PC-3 (cell line): ENCODE measurements at regions not wholly inside any gene's neighbourhood (a gene's known extent, or its start where the extent isn't known, plus 50 kb on each side); places are given as distances from the start of the nearest gene placed in this dataset.

Experiments used
- ATAC-seq: fragments of 200-7000 bp; cut with Tn5 transposase; 2 replicates; pipeline ENCODE4 v1.9.1; 2020; ENCODE audit warnings: mild to moderate bottlenecking, moderate library complexity
- BruUV-seq: library from RNA; stranded (reverse); fragments of 400-500 nt; replicated peaks from 2 replicates; lab custom pipeline; 2021; lab: Mats Ljungman, UMichigan
- CTCF ChIA-PET: fragments of 300-600 bp; sonication (Branson Sonifier 250); formaldehyde crosslinking; loops from one replicate; lab custom pipeline; 2022; ENCODE audit warnings: antibody characterized with exemption; lab: Charles Lee
- POLR2A ChIA-PET: fragments of 300-600 bp; sonication (Branson Sonifier 250); formaldehyde crosslinking; loops from one replicate; lab custom pipeline; 2022; ENCODE audit warnings: antibody characterized with exemption; ENCODE audit not compliant: unreplicated experiment; lab: Charles Lee
- DNase-seq: peaks from one replicate; pipeline ENCODE4 v3.0.0-alpha.2; 2015
- H2AFZ ChIP-seq: fragments of 300-600 bp; sonication (generic); 2 replicates; pipeline ENCODE4 v1.6.0; 2016; ENCODE audit warnings: antibody characterized with exemption, low read length
- H3F3A ChIP-seq: fragments of 300-600 bp; sonication (generic); one replicate; pipeline ENCODE4 v1.6.0; 2017; ENCODE audit warnings: antibody characterized with exemption, low read length, control low read depth, mild to moderate bottlenecking; ENCODE audit not compliant: unreplicated experiment
- H3K27ac ChIP-seq: fragments of 300-600 bp; sonication (generic); 2 replicates; pipeline ENCODE4 v1.5.1; 2016; ENCODE audit warnings: mild to moderate bottlenecking, low read length
- H3K27me3 ChIP-seq: fragments of 300-600 bp; sonication (generic); 2 replicates; pipeline ENCODE4 v1.6.1; 2016; ENCODE audit warnings: low read length, mixed read lengths
- H3K36me3 ChIP-seq: fragments of 300-600 bp; sonication (generic); 2 replicates; pipeline ENCODE4 v1.6.1; 2016; ENCODE audit warnings: low read depth, mixed run types, low read length, mixed read lengths
- H3K4me1 ChIP-seq: fragments of 300-600 bp; sonication (generic); 2 replicates; pipeline ENCODE4 v1.5.1; 2016; ENCODE audit warnings: low read length; ENCODE audit not compliant: insufficient read depth
- H3K4me2 ChIP-seq: fragments of 300-600 bp; sonication (generic); 2 replicates; pipeline ENCODE4 v1.6.0; 2016; ENCODE audit warnings: low read length
- H3K4me3 ChIP-seq: fragments of 300-600 bp; sonication (generic); 2 replicates; pipeline ENCODE4 v1.5.1; 2016; ENCODE audit warnings: mild to moderate bottlenecking, low read length, mixed read lengths
- H3K79me2 ChIP-seq: fragments of 300-600 bp; sonication (generic); 2 replicates; pipeline ENCODE4 v1.6.1; 2017; ENCODE audit warnings: low read length, mixed read lengths
- H3K9ac ChIP-seq: fragments of 300-600 bp; sonication (generic); 2 replicates; pipeline ENCODE4 v1.6.0; 2016; ENCODE audit warnings: mild to moderate bottlenecking, low read length
- H3K9me2 ChIP-seq: fragments of 300-600 bp; sonication (generic); replicated peaks from 2 replicates; pipeline ENCODE4 v1.6.1; 2016; ENCODE audit warnings: mixed run types, low read length, mixed read lengths
- H3K9me3 ChIP-seq: fragments of 300-600 bp; sonication (generic); 2 replicates; pipeline ENCODE4 v1.6.1; 2016; ENCODE audit warnings: low read length, mixed read lengths
- H4K20me1 ChIP-seq: fragments of 300-600 bp; sonication (generic); 2 replicates; pipeline ENCODE4 v1.6.1; 2016; ENCODE audit warnings: low read length, mixed read lengths
- CTCF ChIP-seq: fragments of 300-600 bp; sonication (generic); conservative IDR thresholded peaks from 2 replicates; pipeline ENCODE4 v1.5.1; 2017; ENCODE audit warnings: antibody characterized with exemption, low read depth, mild to moderate bottlenecking, low read length
- EZH2 ChIP-seq: fragments of 300-600 bp; sonication (generic); IDR thresholded peaks from one replicate; pipeline ENCODE4 v1.6.1; 2017; ENCODE audit warnings: antibody characterized with exemption, mild to moderate bottlenecking, low read length; ENCODE audit not compliant: unreplicated experiment
- EZH2phosphoT487 ChIP-seq: fragments of 300-600 bp; sonication (generic); IDR thresholded peaks from 2 replicates; pipeline ENCODE4 v1.6.1; 2018; ENCODE audit warnings: mild to moderate bottlenecking, antibody characterized with exemption, low read length, borderline replicate concordance
- intact Hi-C: fragments of 100-400 bp; cut with micrococcal nuclease; formaldehyde crosslinking; loops from 2 replicates; pipeline ENCODE4 v1.9.0; 2023

GRCh38 chr5:71907001-71907588 lies 188.0 kb downstream of the CARTPT start:
- H3F3A ChIP-seq: no peaks in the 10 kb centered on the region
- no peak overlapping the region for H3K4me3 ChIP-seq
- DNase-seq: no peak
- no peak overlapping the region for H3K9ac ChIP-seq
- no peaks in the 10 kb centered on the region for H3K27me3 ChIP-seq
- CTCF ChIA-PET: no interaction called here
- POLR2A ChIA-PET: no interaction called here
- no peaks in the 10 kb centered on the region for H3K36me3 ChIP-seq
- no peaks in the 10 kb centered on the region for H3K9me3 ChIP-seq
- no peak overlapping the region for H3K4me2 ChIP-seq
- H3K79me2 ChIP-seq: no peaks in the 10 kb centered on the region
- no TSS peak for BruUV-seq
- no peak for ATAC-seq
- H4K20me1 ChIP-seq: no peaks in the 10 kb centered on the region
- H3K27ac ChIP-seq: no peak overlapping the region
- H3K4me1 ChIP-seq: no peaks in the 10 kb centered on the region
- TF ChIP-seq CTCF (no peak), EZH2 (no peak), EZH2phosphoT487 (no peak)
- no peaks in the 10 kb centered on the region for H3K9me2 ChIP-seq
- intact Hi-C loops: no loop called here
- no peak overlapping the region for H2AFZ ChIP-seq

GRCh38 chr5:71907608-71908145 lies 188.6 kb downstream of the CARTPT start:
- CTCF ChIA-PET: interaction anchor here (0.6 kb wide), 1 partner anchor 440 kb away, joined by 4 read pairs; no protein-coding TSS in a partner anchor
- no peak overlapping the region for H3K27ac ChIP-seq
- no peak overlapping the region for H3K4me2 ChIP-seq
- H3K79me2 ChIP-seq: no peaks in the 10 kb centered on the region
- intact Hi-C loops: no loop called here
- no peak overlapping the region for H3K4me3 ChIP-seq
- no peak for ATAC-seq
- no peaks in the 10 kb centered on the region for H3F3A ChIP-seq
- H3K9me2 ChIP-seq: no peaks in the 10 kb centered on the region
- H2AFZ ChIP-seq: no peak overlapping the region
- no peaks in the 10 kb centered on the region for H3K27me3 ChIP-seq
- DNase-seq: no peak
- no peaks in the 10 kb centered on the region for H3K36me3 ChIP-seq
- no TSS peak for BruUV-seq
- POLR2A ChIA-PET: no interaction called here
- H4K20me1 ChIP-seq: no peaks in the 10 kb centered on the region
- TF ChIP-seq EZH2phosphoT487: no peak
- TF ChIP-seq EZH2: no peak
- TF ChIP-seq CTCF: no peak
- no peaks in the 10 kb centered on the region for H3K9me3 ChIP-seq
- no peaks in the 10 kb centered on the region for H3K4me1 ChIP-seq
- H3K9ac ChIP-seq: no peak overlapping the region

GRCh38 chr5:71910741-71911140 lies 191.7 kb downstream of the CARTPT start:
- no peak overlapping the region for H3K9ac ChIP-seq
- H3K9me2 ChIP-seq: no peaks in the 10 kb centered on the region
- ChIA-PET POLR2A (no interaction called here), CTCF (no interaction called here)
- no peaks in the 10 kb centered on the region for H3K79me2 ChIP-seq
- H3K36me3 ChIP-seq: no peaks in the 10 kb centered on the region
- no peaks in the 10 kb centered on the region for H3K9me3 ChIP-seq
- no peaks in the 10 kb centered on the region for H3F3A ChIP-seq
- BruUV-seq: no TSS peak
- no peak overlapping the region for H3K4me3 ChIP-seq
- no peaks in the 10 kb centered on the region for H4K20me1 ChIP-seq
- DNase-seq: no peak
- H2AFZ ChIP-seq: no peak overlapping the region
- no peaks in the 10 kb centered on the region for H3K4me1 ChIP-seq
- no peak overlapping the region for H3K4me2 ChIP-seq
- intact Hi-C loops: no loop called here
- no peak for TF ChIP-seq EZH2
- H3K27ac ChIP-seq: no peak overlapping the region
- H3K27me3 ChIP-seq: no peaks in the 10 kb centered on the region
- ATAC-seq: no peak
